Right renal cortex interstitium (tissue), 3 donors: ENCODE measurements at regions not wholly inside any gene's neighbourhood (a gene's known extent, or its start where the extent isn't known, plus 50 kb on each side); places are given as distances from the start of the nearest gene placed in this dataset.
"Not testable (repeated sequence)": the region's sequence is repeated elsewhere in the genome, so short reads cannot be mapped to it uniquely, and the experiment has no call there.

Source experiments
- DNase-seq, 3 donors: peaks; one replicate each; pipeline ENCODE4 v3.0.0-alpha.2; 2013; ENCODE audit warnings: low read depth in 3 of 3, low spot score in 2 of 3

GRCh38 chr4:128653527-128654444 lies 155.7 kb upstream of the JADE1 start:
- DNase-seq = peak; percentile 37 to 45 (median 43)

GRCh38 chr4:128649575-128650205 lies 159.8 kb upstream of the JADE1 start:
- DNase-seq = no peak

DNA sequence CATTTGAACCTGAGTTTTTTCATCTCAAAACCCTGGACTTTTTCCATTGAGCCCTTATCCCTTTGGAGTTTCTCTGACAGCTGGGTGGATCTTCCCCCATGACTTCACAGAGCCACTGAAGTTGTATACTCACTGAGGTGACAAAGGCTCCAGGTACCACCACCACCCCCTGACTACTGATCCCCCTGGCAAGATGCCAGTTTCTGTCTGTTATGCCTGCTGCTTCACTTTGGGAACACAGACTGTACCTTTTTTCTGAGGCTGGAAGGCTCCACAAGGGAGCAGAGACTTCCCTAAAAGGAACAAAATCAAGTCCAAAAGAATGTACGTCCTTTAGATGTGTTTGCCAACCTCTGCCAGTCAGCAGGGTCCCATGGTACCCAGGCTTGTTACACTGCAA lies 160.3 kb upstream of the JADE1 start:
- DNase-seq = no peak

GRCh38 chr4:128648021-128648420 lies 161.5 kb upstream of the JADE1 start:
- no peak for DNase-seq

DNA sequence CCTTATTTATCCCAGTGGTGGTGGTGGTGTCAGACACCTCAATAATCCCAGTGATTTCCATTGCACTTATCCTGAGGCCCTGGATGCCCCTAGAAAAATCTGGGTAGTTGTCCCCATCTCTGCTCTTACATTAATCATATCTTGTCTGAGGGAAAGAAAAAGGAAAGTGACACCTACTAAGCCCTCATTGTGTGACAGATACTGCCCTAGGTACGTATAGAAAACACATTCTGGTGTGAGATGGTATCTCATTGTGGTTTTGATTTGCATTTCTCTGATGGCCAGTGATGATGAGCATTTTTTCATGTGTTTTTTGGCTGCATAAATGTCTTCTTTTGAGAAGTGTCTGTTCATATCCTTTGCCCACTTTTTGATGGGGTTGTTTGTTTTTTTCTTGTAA lies 162.6 kb upstream of the JADE1 start:
- DNase-seq = not testable (repeated sequence)

DNA sequence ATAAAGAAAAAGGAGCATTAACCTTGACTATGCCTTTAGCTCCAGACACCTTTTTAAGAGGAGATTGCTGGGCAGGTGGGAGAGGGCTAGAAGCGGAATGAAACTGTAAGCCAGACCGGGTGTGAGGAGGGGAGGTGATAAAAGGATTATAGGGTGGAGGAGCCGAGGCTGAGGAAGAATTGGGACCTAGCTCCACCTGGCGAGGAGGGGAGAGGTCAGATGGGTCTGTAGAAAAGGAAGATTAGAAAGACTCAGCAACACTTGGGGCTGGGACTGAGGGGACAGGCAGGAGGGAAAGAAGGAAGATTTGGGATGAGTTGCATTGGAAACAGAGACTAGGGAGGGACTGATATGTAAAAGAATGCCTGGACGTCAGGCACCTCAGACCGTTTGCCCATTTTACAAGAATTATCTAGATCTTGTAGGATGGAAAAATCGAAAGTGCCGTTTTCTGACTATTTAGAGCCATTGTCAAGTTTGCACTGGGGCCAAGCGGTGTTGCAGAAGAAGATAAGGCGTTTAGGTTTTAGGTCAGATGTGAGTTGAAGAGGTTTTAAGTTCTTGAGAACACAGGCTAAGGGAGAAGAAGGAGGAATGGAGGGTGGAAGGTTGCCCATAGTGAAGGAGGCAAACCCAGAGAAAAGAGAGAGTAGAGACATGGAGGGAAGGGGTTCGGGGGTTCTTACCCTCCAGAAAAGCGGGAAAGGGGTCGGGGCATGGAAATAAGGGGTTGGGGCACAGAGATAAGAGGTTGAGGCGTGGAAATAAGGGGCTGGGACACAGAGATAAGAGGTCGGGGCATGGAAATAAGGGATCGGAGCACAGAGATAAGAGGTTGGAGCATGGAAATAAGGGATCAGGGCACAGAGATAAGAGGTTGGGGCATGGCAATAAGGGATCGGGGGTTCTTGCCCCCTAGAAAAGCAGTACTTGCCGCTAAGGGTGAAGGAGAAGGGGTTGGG lies 164.5 kb upstream of the JADE1 start:
- not testable (repeated sequence) for DNase-seq

GRCh38 chr4:128644107-128644506 lies 165.4 kb upstream of the JADE1 start:
- DNase-seq = not testable (repeated sequence)

DNA sequence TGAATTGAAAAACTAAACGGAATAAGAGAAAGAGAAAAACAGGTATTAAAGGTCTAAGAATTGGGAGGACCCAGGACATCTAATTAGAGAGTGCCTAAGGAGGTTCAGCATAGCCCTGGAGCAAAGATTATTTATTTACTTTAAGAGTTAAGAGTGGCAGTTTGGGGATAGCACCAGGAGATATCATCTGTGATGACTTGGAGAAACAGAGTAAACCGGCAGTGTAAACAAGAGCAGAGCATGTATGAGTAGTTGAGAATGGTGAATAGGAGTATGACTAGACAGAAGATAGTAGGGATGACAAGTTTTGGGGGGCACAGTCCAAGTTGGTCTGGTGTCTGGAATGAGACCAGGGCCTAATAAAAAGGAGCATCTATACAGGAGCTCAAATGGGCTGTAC lies 167.9 kb upstream of the JADE1 start:
- DNase-seq = not testable (repeated sequence)

DNA sequence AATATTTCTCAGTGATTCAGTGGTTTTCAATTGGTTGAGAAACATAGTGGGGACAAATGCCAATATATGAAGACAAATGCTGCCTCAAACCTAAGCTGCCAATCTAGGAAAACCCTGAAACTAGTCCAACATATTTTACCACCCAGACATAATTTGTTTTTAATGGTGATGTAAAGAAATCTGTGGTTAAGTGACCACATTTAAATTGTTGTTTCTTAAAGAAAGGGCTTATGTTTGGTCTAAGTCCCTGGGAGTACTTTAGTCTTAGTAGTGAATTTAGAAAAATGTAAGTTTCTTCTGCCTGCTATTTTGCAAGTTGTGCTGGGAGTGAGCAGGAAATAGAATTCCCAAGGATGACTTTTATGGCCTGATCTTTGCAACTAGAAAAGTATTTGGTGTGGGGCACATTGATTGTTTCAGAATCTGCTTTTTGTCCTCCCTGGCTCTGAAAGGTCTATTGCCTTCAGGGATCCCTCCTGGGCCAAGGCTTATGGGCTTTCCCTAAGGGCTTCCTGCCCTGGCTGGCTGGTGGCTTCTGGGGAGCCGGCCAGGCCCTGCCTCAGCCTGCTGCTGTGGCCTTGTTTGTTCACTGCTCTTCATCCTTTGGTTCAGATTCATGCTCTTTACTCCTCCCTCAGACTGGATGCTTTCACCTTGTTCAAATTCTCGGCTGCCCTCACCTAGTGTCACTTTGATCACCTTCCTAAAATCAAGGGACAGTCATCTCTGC lies 169.8 kb upstream of the JADE1 start:
- DNase-seq = no peak

- no peak for DNase-seq
Observed at GRCh38 chr4:128636906-128637305, 172.6 kb upstream of the JADE1 start.

DNA sequence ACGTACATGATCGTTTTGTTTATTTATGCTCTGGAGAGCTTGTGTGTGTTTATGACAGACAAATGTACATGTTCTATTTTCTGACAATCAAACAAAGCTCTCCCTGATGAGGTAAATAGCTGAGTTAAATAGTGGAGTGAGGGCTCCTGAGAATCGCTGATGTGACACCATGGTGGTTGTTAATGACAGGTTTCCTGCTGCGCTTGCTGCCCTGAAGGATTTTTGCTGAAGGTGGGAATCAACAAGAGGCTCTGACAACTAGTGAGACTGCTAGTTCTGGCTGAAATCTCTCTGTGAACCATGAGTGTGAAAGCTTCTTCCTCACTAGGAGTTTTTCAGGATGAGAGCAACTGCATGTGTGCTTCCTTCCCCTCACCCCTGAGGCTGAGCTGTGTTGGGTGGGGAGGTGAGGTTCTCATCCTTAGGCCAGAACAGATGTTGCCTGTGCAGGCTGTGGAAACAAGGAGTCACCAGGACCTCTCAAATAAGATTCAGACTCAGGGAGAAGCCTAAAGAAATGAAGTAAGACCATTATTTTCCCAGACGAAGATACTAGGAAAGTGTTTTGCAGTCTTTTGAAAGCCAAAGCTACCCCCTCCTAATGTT lies 173.4 kb upstream of the JADE1 start:
- DNase-seq = no peak

DNA sequence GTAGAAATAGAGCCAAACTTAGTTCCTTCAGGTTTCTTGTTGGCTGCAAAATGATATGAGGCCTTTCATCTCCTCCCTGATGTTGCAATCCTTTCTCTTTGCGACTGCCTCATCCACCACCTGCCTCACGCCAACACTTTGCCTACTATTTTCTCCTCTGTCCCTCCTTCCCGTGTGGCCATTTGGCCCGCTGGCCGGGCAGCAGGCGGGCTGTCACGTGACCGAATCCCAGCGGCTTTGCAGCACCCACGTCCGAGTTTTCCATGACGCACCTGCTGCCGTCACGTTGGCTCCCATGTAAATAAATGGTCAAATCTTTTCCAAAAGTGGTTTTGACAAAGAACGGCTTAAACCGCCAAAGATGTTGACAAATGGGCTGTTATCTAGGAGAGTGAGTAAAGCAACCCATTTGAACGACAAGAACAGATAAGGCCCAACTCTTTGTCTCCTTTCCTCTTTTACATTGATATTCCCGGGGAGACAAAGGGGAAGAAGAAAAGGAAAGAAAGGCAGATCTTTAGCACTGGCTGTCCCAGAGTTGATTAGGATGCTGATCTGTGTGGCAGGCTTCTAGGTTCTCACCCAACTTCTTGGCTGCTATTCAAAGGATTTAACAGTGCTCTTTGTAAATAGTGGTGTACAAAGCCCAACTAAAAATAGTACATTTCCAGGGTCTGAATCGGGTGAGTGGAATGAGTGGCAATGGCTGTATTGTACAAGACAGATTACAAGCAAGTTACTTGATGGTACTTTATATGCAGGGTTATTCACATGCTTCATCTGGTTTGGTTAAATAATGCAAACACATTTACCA lies 174.2 kb upstream of the JADE1 start:
- no peak for DNase-seq

GRCh38 chr4:128633067-128633466 lies 176.4 kb upstream of the JADE1 start:
- no peak for DNase-seq

DNA sequence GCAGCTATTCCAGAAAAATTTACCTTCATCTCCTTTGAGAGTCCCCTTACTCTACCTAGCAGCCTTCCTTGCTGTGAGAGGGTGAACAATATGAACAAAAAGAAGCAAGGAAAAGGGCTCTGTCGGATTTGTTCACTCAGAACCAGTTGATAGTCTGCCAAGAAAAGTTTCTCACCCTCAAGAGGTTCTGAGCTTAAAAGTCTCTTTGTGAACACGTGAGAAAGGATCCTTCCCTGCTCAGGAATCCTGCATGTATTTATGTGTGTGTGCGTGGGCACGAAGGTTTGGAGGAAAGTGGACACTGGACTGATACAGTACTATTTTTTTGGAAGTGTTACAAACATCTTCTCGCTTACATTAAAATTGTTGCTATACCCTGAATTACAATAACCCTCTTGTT lies 178.6 kb upstream of the JADE1 start:
- no peak for DNase-seq

- DNase-seq = no peak
Observed at GRCh38 chr4:128623508-128624215, 185.8 kb upstream of the JADE1 start.

GRCh38 chr4:128620279-128620965 lies 189.1 kb upstream of the JADE1 start:
- not testable (repeated sequence) for DNase-seq

DNA sequence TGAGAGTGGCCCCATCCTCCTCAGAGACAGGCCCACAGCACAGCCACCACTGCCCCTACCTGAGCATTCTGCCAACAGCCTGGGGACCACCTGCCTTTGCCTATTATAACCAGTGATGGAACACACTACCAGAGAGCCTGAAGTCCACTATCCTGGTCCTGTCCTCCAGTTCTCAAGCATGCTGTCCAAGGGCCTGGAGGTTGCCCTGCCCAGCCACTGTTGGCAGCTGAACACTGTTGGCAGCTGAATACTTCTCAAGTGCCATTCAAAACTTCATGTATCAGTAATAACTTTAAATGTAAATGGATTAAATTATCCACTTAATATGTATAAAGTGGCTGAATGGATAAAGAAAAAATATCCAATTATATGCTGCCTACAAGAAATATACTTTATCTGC lies 194.3 kb upstream of the JADE1 start:
- no peak for DNase-seq

GRCh38 chr4:128608006-128608405 lies 201.5 kb upstream of the JADE1 start:
- no peak for DNase-seq
